Activated CD4-positive, alpha-beta T cell treated with anti-CD3 and anti-CD28 coated beads, Interleukin-2, amount 50 U/mL, for 16 hours (primary cell): ENCODE measurements at regions not wholly inside any gene's neighbourhood (a gene's known extent, or its start where the extent isn't known, plus 50 kb on each side); places are given as distances from the start of the nearest gene placed in this dataset.
"Not testable (repeated sequence)": the region's sequence is repeated elsewhere in the genome, so short reads cannot be mapped to it uniquely, and the experiment has no call there.

Source experiments
- DNase-seq: peaks from one replicate; pipeline ENCODE4 v3.0.0-alpha.2; 2020

- no peak for DNase-seq
Measured at GRCh38 chr14:30227436-30227835, 299.8 kb upstream of the PRKD1 start.

DNA sequence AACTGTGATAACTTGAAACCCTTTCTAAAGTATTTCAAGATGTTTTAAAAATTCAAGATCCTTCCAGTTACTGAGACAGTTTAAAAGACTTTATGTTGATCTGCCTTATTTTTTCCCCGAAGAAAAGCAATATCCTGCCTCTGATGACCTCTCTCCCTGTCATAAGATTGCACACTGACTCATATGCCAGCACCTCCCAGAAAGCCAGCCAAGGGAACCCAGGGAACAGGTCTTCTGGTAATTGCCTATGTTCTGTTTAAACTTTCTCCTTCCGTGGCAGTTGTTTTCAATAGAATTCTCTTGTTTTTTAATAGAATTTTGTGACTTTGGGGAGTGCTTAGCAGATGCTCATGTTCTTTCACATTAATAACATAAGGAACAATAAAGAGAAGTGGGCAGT, 300.2 kb upstream of the PRKD1 start:
- no peak for DNase-seq

GRCh38 chr14:30230719-30231118, 303.1 kb upstream of the PRKD1 start:
- DNase-seq: no peak

GRCh38 chr14:30234966-30235365, 307.3 kb upstream of the PRKD1 start:
- no peak for DNase-seq

GRCh38 chr14:30235485-30235884, 307.8 kb upstream of the PRKD1 start:
- DNase-seq: no peak

- DNase-seq: no peak
Measured at GRCh38 chr14:30238936-30239335, 311.3 kb upstream of the PRKD1 start.

DNA sequence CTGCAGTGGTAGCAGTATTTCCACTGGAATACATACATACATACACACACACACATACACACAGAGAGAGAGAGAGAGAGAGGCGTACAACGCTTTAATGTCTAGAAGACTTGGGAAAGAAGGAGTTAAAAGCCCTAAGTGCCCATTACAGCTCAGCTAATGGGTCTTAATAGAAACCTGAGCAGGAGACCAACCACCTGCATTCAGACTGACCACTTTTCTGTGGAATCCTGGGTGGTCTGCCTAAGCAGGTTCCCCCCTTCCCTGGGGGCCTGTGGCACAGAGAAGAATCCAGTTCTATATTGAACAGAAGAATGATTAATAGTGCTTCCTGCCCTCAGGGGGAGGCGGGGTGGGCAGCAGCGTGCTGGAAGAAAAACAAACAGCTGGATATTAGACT, 312.4 kb upstream of the PRKD1 start:
- DNase-seq: no peak

GRCh38 chr14:30240685-30241084, 313.0 kb upstream of the PRKD1 start:
- DNase-seq: no peak

DNA sequence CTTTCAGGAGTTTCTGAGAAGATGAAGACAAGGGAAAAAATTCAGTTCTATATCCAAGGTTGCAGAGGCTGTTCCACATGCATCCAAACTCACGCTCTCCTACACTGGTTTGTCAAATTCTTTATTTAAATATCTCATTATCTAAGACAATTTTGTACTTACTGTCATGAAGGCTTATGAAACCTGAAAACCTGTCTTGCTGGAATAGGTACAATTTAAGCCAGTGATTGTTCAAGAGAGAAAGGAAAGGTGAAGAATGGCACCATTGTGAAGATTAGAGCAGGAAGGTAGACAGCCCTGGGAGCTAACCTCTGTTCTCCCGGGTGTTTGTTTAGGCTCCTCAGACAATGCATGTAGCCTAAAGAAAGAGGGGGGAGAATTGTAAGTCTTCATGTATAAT, 315.1 kb upstream of the PRKD1 start:
- no peak for DNase-seq

DNA sequence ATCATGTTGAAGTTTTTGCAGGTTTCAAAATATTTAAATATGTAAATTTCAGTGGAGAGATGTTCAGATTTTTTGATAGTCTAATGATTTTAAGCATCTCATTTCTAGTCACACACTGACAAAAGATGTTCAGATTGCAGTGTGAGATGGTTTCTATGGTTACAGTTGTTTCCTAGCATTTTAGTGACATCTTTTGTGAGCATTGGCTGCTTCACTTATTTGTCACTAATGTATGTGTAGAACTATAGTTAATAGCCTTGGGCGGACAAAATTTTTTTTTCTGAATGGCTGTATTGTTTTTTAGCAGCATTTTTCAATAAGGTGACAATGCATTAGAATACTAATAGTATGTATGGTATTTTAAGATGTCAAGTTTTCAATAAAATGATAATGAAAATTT, 315.6 kb upstream of the PRKD1 start:
- DNase-seq: no peak

- no peak for DNase-seq
Measured at GRCh38 chr14:30243805-30244204, 315.2 kb upstream of the G2E3 start.

GRCh38 chr14:30244348-30244747, 314.6 kb upstream of the G2E3 start:
- not testable (repeated sequence) for DNase-seq

DNA sequence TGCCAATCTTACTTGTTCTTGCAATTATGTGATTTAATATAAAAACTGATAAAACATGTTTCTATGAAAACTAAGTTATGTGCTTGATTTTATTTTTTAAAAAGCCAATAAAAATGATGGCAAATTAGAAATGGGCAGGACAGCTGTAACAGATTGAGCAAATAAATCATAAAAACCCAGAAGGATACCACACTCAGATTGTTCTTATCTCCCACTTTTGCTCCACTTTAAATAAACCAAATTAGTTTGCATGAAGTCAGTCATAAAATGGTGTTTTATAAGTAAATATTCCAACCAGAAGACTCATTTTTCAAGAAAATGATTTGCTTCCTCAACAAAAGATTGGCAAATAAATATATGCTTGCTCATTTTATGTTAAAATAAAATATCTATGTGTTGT, 307.9 kb upstream of the G2E3 start:
- DNase-seq: no peak

DNA sequence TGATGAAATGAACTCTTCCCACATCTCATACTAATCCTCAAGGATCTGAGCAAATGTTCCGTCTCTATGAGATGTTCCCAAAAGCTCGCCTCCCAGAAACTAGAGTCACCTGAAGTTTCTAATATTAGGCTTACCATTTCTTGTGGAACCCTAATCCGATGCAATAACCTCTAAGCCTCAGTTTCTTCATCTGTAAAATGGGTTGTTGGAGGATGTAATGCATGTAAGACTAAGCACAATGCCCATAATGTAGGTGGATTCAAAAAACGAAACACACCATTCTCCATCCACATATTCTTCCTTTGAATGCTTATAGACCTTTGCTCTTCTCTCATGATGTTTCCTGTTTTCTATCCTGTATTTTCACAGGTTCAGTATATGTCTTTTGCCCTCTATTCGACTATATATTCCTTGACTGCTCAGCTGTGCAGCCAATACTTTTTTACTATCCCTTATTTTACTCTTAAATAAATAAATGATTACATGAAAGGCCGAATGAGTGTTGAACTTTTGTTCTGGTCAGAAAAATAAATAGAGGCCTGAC, 307.3 kb upstream of the G2E3 start:
- no peak for DNase-seq

GRCh38 chr14:30252151-30252550, 306.8 kb upstream of the G2E3 start:
- DNase-seq: no peak

GRCh38 chr14:30252783-30253674, 305.9 kb upstream of the G2E3 start:
- no peak for DNase-seq

DNA sequence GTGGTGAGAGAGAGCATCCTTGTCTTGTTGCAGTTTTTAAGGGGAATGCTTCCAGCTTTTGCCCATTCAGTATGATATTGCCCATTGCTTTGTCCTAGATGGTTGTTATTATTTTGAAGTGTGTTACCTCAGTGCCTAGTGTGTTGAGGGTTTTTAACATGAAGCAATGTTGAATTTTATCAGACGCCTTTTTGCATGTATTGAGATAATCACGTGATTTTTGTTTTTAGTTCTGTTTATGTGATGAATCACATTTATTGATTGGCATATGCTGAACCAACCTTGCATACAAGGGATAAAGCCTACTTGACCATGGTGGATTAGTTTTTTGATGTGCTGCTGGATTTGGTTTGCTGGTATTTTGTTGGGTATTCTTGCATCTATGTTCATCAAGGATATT, 302.3 kb upstream of the G2E3 start:
- DNase-seq: no peak

GRCh38 chr14:30257946-30258661, 300.9 kb upstream of the G2E3 start:
- DNase-seq: no peak

DNA sequence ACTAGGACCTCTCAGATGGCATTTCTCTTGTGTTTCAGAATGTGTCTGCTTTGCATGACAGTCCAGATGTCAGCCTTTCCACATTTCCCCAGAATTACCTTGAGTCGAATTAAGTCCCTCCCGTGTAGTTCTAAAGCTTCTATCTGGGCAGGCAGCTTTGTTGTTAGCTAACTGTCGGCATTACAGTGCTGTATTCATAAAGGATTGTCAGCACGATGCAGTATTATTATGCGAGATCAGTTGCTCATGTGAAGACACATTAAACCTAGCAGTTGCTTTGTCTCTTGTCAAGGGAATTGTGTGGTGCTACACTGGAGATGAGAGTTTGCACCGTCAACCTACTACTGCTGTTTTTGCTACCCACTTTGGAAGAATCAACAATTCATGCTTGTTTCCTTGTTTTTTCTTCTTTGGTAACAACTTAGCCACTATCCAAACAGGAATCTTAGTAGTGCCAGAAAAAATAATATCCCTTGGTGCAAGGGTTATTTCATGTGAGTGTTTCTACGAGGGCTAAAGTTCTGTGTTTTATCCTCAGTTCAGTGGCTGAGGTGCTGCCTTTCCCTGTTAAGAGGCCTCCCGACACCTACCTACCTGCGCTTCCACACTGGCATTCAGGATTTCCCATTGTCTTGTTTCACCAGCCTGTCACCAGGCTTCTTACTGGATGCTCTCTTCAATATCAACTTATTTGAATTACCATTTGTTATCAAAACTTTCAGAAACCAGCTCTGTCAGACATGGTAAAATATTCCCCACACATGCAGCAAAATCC, 297.9 kb upstream of the G2E3 start:
- DNase-seq: no peak

DNA sequence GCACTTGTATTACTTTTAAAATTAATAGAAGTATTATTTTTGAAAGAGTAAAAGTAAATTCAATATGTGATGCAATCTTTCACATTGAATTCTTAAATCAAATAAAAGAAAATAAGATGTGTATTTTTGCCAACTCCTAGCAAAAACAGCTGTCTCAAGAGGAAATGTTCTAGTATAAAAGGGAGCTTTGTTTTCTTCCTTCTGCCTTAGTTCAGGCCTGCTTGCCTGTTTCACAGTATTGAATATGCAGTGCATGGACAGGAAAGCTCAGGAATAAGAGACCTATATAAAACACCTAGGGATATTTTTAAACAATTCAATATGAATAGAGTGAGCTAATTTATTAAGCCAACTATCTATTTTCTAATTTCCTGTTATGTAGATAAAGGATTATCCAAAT, 294.8 kb upstream of the G2E3 start:
- no peak for DNase-seq

DNA sequence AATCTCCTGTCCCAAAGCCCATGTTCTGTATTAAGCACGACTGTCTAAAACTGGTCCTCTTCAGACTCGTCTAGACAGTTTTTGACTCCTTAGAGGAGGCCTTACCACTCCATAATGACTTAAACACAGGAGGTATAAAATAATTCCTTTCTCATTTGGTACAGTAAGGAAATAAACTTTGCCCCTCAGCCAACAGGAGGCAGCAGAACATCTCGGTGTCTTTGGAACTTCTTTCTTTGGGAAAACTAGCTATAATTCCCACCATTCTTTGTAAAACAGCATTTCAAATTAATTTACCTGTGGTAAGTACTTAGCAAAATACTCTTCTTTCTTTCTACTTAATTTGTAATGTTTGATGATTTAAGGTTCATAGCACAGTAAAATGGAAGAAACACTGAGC, 292.7 kb upstream of the G2E3 start:
- DNase-seq: no peak

GRCh38 chr14:30267141-30267540, 291.8 kb upstream of the G2E3 start:
- no peak for DNase-seq
